Erythroblast (primary cell): ENCODE measurements at regions not wholly inside any gene's neighbourhood (a gene's known extent, or its start where the extent isn't known, plus 50 kb on each side); places are given as distances from the start of the nearest gene placed in this dataset.

ENCODE experiments used
- GATA1 ChIP-seq: IDR thresholded peaks from 2 replicates; pipeline ENCODE4 v1.6.1; 2011; ENCODE audit warnings: low read depth, mild to moderate bottlenecking, control low read depth, low read length, moderate library complexity
- POLR2A ChIP-seq: IDR thresholded peaks from 2 replicates; pipeline ENCODE4 v1.6.1; 2011; ENCODE audit warnings: mild to moderate bottlenecking, low read length

- no peak for TF ChIP-seq POLR2A
- no peak for TF ChIP-seq GATA1
Measured at GRCh38 chr12:23098110-23098509, 473.1 kb downstream of the ETNK1 start.
